ENCODE measurements at regions not wholly inside any gene's neighbourhood (a gene's known extent, or its start where the extent isn't known, plus 50 kb on each side); places are given as distances from the start of the nearest gene placed in this dataset.

- TF ChIP-seq CTCF (IDR thresholded peaks at IDR 0.05) (no peak), POLR2AphosphoS5 (IDR thresholded peaks at IDR 0.05) (no peak)
Observed at GRCh38 chr2:228303960-228304359, 122.5 kb upstream of the SPHKAP start.
